PC-9 (cell line): ENCODE measurements at regions not wholly inside any gene's neighbourhood (a gene's known extent, or its start where the extent isn't known, plus 50 kb on each side); places are given as distances from the start of the nearest gene placed in this dataset.

Source experiments
- CTCF ChIP-seq: fragments of 200-600 bp; sonication (generic); conservative IDR thresholded peaks from 2 replicates; pipeline ENCODE4 v1.6.1; 2017; ENCODE audit warnings: mixed run types, antibody characterized with exemption, mild to moderate bottlenecking, moderate library complexity
- EZH2 ChIP-seq: fragments of 200-600 bp; sonication (generic); IDR thresholded peaks from 2 replicates; pipeline ENCODE4 v1.8.0; 2017; ENCODE audit warnings: antibody characterized with exemption, low read depth

DNA sequence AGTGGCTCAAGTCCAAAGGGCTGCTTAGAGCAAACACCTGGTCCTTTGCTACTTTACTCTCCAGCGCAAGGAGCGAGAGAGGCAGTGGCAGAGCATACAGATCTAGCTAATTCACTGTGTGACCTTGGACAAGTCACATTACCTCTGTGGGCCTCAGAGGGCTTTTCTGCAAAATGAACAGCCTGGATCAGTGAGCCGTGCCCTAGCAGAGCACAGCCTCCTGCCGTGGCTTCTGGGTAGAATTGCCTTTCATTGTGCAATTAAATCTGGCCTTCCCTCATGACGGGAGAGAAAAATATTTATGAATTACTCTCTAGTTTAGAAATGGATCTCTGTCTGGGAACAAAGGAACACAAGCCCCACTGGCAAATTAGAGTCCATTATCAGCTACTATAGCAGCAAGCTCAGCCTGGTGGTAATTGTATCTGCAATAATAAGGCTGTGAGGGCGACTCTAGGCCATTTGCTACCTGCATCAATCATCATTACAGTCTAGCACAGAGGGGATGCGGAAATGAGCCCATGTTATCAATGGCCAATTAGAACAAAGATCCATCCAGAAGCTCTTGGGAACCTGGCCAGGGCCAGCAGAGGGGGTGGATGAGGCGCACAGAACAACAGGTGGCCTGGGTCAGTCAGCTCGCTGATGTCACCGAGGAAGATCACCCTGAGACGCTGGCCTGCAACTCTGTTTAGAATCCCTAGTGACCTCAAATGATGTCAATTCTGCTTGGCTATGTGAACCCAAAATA is 114.2 kb upstream of the LY86 start:
- TF ChIP-seq CTCF (no peak), EZH2 (no peak)
